Ovary (tissue), 3 donors: ENCODE measurements at regions not wholly inside any gene's neighbourhood (a gene's known extent, or its start where the extent isn't known, plus 50 kb on each side); places are given as distances from the start of the nearest gene placed in this dataset.

ENCODE experiments used
- CTCF ChIP-seq, 3 donors: fragments of 450-650 bp in 2 of 3; fragments of 200-600 bp in 1 of 3; IDR thresholded peaks; one replicate each; pipeline versions ENCODE4 v1.5.1 to v1.8.0; 2016 to 2022; ENCODE audit warnings: antibody characterized with exemption in 3 of 3, mild to moderate bottlenecking in 1 of 3
- EP300 ChIP-seq: sonication (generic); formaldehyde crosslinking; IDR thresholded peaks from one replicate; pipeline ENCODE4 v1.6.1; 2017; ENCODE audit warnings: antibody characterized with exemption
- POLR2A ChIP-seq: fragments of 450-650 bp; IDR thresholded peaks from one replicate; pipeline ENCODE4 v1.6.1; 2017; ENCODE audit warnings: antibody characterized with exemption, mild to moderate bottlenecking, moderate library complexity
- donor health status: DM: no; HTN: no; CAD: no.

- TF ChIP-seq CTCF (IDR thresholded peaks at IDR 0.05) (no peak), POLR2A (no peak), EP300 (no peak)
Observed at GRCh38 chr17:22268214-22268911, 576.0 kb downstream of the KCNJ18 start.
